Progenitor cell of endocrine pancreas (in vitro differentiated cells): ENCODE measurements at regions not wholly inside any gene's neighbourhood (a gene's known extent, or its start where the extent isn't known, plus 50 kb on each side); places are given as distances from the start of the nearest gene placed in this dataset.
"Not testable (repeated sequence)": the region's sequence is repeated elsewhere in the genome, so short reads cannot be mapped to it uniquely, and the experiment has no call there.

Experiments used
- DNase-seq: peaks from one replicate; pipeline ENCODE4 v3.0.0; 2021; ENCODE audit warnings: low spot score; ENCODE audit not compliant: unreplicated experiment
- H3K27ac Mint-ChIP-seq: 2 replicates; pipeline ENCODE4 v1.8.0; 2021; ENCODE audit warnings: mild to moderate bottlenecking, moderate library complexity, mixed read lengths
- H3K27me3 Mint-ChIP-seq: 2 replicates; pipeline ENCODE4 v1.8.0; 2021; ENCODE audit warnings: mixed read lengths
- H3K36me3 Mint-ChIP-seq: 2 replicates; pipeline ENCODE4 v1.8.0; 2022; ENCODE audit warnings: mixed read lengths; ENCODE audit not compliant: insufficient read depth
- H3K4me1 Mint-ChIP-seq: 2 replicates; pipeline ENCODE4 v1.8.0; 2021; ENCODE audit warnings: low read depth, mixed read lengths
- H3K4me3 Mint-ChIP-seq: 2 replicates; pipeline ENCODE4 v1.8.0; 2021; ENCODE audit warnings: low read depth, mild to moderate bottlenecking, moderate library complexity, mixed read lengths
- H3K9me3 Mint-ChIP-seq: 2 replicates; pipeline ENCODE4 v1.8.0; 2021; ENCODE audit warnings: low read depth, mixed read lengths
- CTCF ChIP-seq: fragments of 200-600 bp; sonication (generic); IDR thresholded peaks from one replicate; pipeline ENCODE4 v1.5.0; 2021; ENCODE audit warnings: antibody characterized with exemption, mild to moderate bottlenecking; ENCODE audit not compliant: unreplicated experiment

GRCh38 chr10:36468620-36469019 lies 656.8 kb upstream of the ANKRD30A start:
- Mint-ChIP-seq H3K4me3 (no peak overlapping the region), H3K27me3 (no peaks in the 10 kb centered on the region), H3K4me1 (peaks cover 2% of the 10 kb centered on the region), H3K36me3 (no peaks in the 10 kb centered on the region), H3K9me3 (no peaks in the 10 kb centered on the region), H3K27ac (no peak overlapping the region)
- TF ChIP-seq CTCF: no peak
- DNase-seq: no peak

DNA sequence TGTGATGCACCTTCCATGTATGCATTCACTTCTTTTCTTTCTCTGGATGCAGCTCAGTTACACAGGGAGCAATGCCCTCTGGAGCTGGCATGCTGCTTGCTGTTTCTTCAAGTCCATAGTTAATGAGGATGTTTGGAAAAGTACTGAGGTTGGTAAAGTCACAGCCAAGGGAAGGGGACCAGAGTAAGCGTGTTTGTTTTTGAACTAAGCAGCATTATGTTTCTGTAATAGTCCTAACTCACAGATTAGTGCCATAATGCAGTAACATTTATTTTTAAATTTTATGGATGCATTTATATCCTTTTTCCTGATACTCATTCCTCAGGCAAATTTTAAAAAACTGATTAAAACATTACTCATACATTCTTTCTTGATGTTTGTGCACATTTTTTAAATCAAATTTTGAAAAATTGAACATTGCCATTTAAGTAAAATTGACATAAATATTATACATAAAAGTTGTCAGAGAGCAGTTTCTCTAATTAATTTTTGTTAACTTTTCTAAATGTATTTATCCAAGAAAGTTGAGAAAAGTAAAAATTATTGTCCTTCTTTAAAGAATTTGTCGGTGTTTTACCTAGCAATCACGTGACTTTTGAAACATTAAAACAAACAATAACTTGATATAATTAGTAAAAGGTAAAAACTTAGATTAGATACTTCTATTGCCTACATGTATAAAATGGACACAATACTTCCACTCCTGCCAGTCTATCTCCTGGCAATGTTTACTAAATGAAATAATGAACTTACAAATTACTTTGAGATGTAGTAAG lies 659.6 kb upstream of the ANKRD30A start:
- TF ChIP-seq CTCF: no peak
- H3K4me3 Mint-ChIP-seq: no peak overlapping the region
- no peaks in the 10 kb centered on the region for H3K9me3 Mint-ChIP-seq
- H3K36me3 Mint-ChIP-seq: no peaks in the 10 kb centered on the region
- no peaks in the 10 kb centered on the region for H3K27me3 Mint-ChIP-seq
- H3K4me1 Mint-ChIP-seq: peaks cover 2% of the 10 kb centered on the region
- no peak overlapping the region for H3K27ac Mint-ChIP-seq
- no peak for DNase-seq

GRCh38 chr10:36464291-36464690 lies 661.1 kb upstream of the ANKRD30A start:
- H3K9me3 Mint-ChIP-seq: no peaks in the 10 kb centered on the region
- no peaks in the 10 kb centered on the region for H3K27me3 Mint-ChIP-seq
- no peak for TF ChIP-seq CTCF
- no peak for DNase-seq
- H3K36me3 Mint-ChIP-seq: no peaks in the 10 kb centered on the region
- H3K4me3 Mint-ChIP-seq: no peak overlapping the region
- H3K27ac Mint-ChIP-seq: no peak overlapping the region
- peaks cover 2% of the 10 kb centered on the region for H3K4me1 Mint-ChIP-seq

GRCh38 chr10:36463390-36463789 lies 662.0 kb upstream of the ANKRD30A start:
- Mint-ChIP-seq H3K9me3 (peaks cover 3% of the 10 kb centered on the region), H3K4me3 (no peak overlapping the region), H3K36me3 (peaks cover 2% of the 10 kb centered on the region), H3K4me1 (peaks cover 2% of the 10 kb centered on the region), H3K27me3 (no peaks in the 10 kb centered on the region), H3K27ac (no peak overlapping the region)
- no peak for DNase-seq
- TF ChIP-seq CTCF: no peak

DNA sequence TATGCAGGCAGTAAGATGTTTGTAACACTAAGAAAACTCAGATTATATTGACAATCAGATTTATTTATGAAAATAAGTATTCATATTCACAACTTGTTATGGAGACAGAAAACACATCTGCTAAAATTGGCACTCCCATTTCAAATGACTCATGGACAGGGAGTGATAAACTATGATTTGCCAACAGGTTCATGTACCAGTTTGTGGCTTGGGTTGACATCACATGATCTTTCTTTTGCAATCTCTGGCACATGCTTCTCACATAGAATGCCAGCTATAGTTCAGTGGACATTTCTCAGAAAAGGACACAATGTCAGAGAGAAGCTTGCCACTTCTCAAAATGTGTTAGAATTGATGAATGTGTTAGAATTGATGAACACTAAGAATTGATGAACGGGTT lies 663.2 kb upstream of the ANKRD30A start:
- TF ChIP-seq CTCF: no peak
- H3K36me3 Mint-ChIP-seq: peaks cover 2% of the 10 kb centered on the region
- no peak overlapping the region for H3K4me3 Mint-ChIP-seq
- no peak overlapping the region for H3K27ac Mint-ChIP-seq
- DNase-seq: no peak
- H3K9me3 Mint-ChIP-seq: peaks cover 8% of the 10 kb centered on the region
- peaks cover 2% of the 10 kb centered on the region for H3K4me1 Mint-ChIP-seq
- no peaks in the 10 kb centered on the region for H3K27me3 Mint-ChIP-seq

- H3K36me3 Mint-ChIP-seq, H3K27ac Mint-ChIP-seq, H3K27me3 Mint-ChIP-seq, DNase-seq, H3K9me3 Mint-ChIP-seq, H3K4me3 Mint-ChIP-seq: not testable (repeated sequence)
- peaks cover 14% of the 10 kb centered on the region for H3K4me1 Mint-ChIP-seq
These were observed 667.0 kb upstream of the ANKRD30A start for GRCh38 chr10:36458437-36458836.
